ENCODE measurements at regions not wholly inside any gene's neighbourhood (a gene's known extent, or its start where the extent isn't known, plus 50 kb on each side); places are given as distances from the start of the nearest gene placed in this dataset.

DNA sequence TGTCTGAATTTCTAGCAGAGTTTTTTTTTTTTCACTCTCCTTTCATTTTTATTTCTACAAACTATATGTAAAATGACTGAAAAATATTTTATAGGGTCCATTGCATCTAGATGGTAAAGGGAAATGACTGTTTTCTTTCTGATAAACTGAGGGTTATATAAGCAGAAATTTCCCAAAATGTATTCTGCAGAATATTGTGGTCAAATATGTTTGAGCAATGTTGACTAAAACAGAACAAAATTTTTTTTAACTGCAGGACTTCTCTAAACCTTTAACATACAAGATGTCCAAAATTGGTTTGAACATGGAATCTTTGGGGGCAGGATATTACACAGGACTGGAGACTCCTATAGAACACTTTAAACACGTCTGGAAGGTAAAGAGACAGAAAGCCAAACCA lies 190.5 kb downstream of the TOMM20 start:
- no peak for TF ChIP-seq YY1 (IDR thresholded peaks at IDR 0.05; ENCODE audit: low read depth)
- TF ChIP-seq USF1 (IDR thresholded peaks at IDR 0.05) = no peak
- TF ChIP-seq CEBPB (IDR thresholded peaks at IDR 0.05) = no peak
- TF ChIP-seq TAF1 (IDR thresholded peaks at IDR 0.05; ENCODE audit: low read depth) = no peak
- TF ChIP-seq RAD21 (IDR thresholded peaks at IDR 0.05; ENCODE audit: low read depth) = no peak
- TF ChIP-seq, protein P1, sequence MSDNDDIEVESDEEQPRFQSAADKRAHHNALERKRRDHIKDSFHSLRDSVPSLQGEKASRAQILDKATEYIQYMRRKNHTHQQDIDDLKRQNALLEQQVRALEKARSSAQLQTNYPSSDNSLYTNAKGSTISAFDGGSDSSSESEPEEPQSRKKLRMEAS (IDR thresholded peaks at IDR 0.05) = no peak
- no peak for TF ChIP-seq EP300 (IDR thresholded peaks at IDR 0.05; ENCODE audit: borderline replicate concordance)
- TF ChIP-seq TEAD4 (IDR thresholded peaks at IDR 0.05) = no peak
- TF ChIP-seq NFIC (IDR thresholded peaks at IDR 0.05) = no peak
- TF ChIP-seq, protein P2, sequence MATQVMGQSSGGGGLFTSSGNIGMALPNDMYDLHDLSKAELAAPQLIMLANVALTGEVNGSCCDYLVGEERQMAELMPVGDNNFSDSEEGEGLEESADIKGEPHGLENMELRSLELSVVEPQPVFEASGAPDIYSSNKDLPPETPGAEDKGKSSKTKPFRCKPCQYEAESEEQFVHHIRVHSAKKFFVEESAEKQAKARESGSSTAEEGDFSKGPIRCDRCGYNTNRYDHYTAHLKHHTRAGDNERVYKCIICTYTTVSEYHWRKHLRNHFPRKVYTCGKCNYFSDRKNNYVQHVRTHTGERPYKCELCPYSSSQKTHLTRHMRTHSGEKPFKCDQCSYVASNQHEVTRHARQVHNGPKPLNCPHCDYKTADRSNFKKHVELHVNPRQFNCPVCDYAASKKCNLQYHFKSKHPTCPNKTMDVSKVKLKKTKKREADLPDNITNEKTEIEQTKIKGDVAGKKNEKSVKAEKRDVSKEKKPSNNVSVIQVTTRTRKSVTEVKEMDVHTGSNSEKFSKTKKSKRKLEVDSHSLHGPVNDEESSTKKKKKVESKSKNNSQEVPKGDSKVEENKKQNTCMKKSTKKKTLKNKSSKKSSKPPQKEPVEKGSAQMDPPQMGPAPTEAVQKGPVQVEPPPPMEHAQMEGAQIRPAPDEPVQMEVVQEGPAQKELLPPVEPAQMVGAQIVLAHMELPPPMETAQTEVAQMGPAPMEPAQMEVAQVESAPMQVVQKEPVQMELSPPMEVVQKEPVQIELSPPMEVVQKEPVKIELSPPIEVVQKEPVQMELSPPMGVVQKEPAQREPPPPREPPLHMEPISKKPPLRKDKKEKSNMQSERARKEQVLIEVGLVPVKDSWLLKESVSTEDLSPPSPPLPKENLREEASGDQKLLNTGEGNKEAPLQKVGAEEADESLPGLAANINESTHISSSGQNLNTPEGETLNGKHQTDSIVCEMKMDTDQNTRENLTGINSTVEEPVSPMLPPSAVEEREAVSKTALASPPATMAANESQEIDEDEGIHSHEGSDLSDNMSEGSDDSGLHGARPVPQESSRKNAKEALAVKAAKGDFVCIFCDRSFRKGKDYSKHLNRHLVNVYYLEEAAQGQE (IDR thresholded peaks at IDR 0.05; ENCODE audit: low read depth) = no peak
- TF ChIP-seq TCF12 (IDR thresholded peaks at IDR 0.05; ENCODE audit: low read depth) = no peak
- no peak for TF ChIP-seq CREB1 (IDR thresholded peaks at IDR 0.05; ENCODE audit: low read depth)
- no peak for TF ChIP-seq EGR1 (IDR thresholded peaks at IDR 0.05)
- TF ChIP-seq FOXM1 (IDR thresholded peaks at IDR 0.05; ENCODE audit: borderline replicate concordance, low read depth) = no peak
- TF ChIP-seq ZBTB7A (IDR thresholded peaks at IDR 0.05; ENCODE audit: low read depth) = no peak

- TF ChIP-seq TEAD4 (IDR thresholded peaks at IDR 0.05) (no peak), CREB1 (IDR thresholded peaks at IDR 0.05; ENCODE audit: low read depth) (no peak)
These were observed 191.8 kb downstream of the TOMM20 start for GRCh38 chr1:234936612-234937389.

- TF ChIP-seq CREB1 (IDR thresholded peaks at IDR 0.05; ENCODE audit: low read depth) (no peak), CEBPB (IDR thresholded peaks at IDR 0.05) (no peak), RAD21 (IDR thresholded peaks at IDR 0.05; ENCODE audit: low read depth) (no peak), YY1 (IDR thresholded peaks at IDR 0.05; ENCODE audit: low read depth) (no peak), ZBTB7A (IDR thresholded peaks at IDR 0.05; ENCODE audit: low read depth) (no peak), NFIC (IDR thresholded peaks at IDR 0.05) (no peak), TCF12 (IDR thresholded peaks at IDR 0.05; ENCODE audit: low read depth) (no peak)
These were observed 194.0 kb downstream of the TOMM20 start for GRCh38 chr1:234934611-234935033.

DNA sequence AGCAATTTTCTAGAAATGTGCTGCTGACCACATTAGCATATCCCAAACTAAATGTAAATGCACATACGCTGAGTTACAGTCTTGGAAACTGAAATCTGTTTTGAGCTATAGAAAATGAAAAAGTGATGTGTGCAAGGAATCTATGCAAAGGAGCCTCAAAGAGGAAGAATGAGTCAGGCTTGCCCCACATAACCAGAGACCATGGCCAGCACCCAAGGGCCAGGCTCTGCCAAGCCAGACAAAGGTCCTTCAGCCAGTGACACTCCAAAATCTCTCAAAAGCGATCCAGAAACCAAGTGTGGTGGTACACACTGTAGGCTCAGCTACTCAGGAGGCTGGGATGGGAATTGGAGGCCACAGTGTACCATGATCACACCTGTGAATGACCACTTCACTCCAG lies 195.2 kb downstream of the TOMM20 start:
- no peak for TF ChIP-seq EGR1 (IDR thresholded peaks at IDR 0.05)
- TF ChIP-seq NFIC (IDR thresholded peaks at IDR 0.05) = no peak
- no peak for TF ChIP-seq CREB1 (IDR thresholded peaks at IDR 0.05; ENCODE audit: low read depth)
- TF ChIP-seq, protein P1 (IDR thresholded peaks at IDR 0.05) = no peak
- no peak for TF ChIP-seq FOXM1 (IDR thresholded peaks at IDR 0.05; ENCODE audit: borderline replicate concordance, low read depth)
- TF ChIP-seq EP300 (IDR thresholded peaks at IDR 0.05; ENCODE audit: borderline replicate concordance) = no peak
- TF ChIP-seq USF1 (IDR thresholded peaks at IDR 0.05) = no peak
- TF ChIP-seq, protein P2 (IDR thresholded peaks at IDR 0.05; ENCODE audit: low read depth) = no peak; the same call in 1 of the 2 replicates

DNA sequence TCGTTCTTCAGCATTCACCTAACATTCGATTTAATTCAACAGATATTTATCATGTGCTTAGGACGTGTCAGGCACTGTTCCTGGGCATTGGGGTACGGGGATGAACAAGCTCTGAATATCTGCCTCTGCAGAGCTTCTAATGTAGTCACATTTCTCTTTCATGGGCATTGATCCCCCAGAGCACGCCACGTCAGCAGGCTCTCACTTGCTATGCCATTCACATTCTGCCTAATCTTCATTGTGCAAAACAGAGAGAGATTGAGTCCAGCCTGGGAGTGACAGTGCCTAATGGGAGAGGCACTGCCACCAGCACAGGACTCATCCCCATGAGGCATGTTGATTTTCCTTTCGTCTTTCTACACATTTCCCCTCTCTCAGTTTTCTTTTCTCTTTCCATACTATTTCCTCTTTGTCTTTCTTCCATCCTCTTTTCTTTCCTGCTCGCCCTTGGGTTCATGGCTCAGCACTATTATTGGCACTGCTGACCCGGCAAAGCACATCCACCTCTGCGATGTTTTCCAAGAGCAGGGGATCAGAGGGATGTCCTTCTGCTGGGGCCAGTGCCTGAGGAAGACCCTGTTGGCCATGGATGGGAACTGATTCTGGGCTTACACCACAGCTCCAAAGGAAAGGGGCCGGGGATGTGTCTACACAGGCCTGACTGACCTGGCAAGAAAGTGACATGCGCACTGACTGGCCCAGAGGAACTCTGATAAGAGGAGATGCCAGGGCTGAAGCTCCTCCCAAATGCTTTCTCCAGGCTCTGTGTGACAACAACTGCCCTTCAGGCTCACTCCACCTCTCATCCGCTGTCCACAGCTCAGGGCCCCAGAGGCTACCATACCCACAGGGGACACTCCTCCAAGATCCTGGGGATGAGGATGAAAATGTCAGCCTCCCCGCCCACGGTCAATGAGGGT lies 195.9 kb downstream of the TOMM20 start:
- TF ChIP-seq, protein P2 (IDR thresholded peaks at IDR 0.05; ENCODE audit: low read depth) = no peak
- no peak for TF ChIP-seq USF1 (IDR thresholded peaks at IDR 0.05)
- no peak for TF ChIP-seq ZBTB7A (IDR thresholded peaks at IDR 0.05; ENCODE audit: low read depth)
- TF ChIP-seq TAF1 (IDR thresholded peaks at IDR 0.05; ENCODE audit: low read depth) = no peak
- no peak for TF ChIP-seq FOXM1 (IDR thresholded peaks at IDR 0.05; ENCODE audit: borderline replicate concordance, low read depth)
- TF ChIP-seq EGR1 (IDR thresholded peaks at IDR 0.05) = no peak
- TF ChIP-seq EP300 (IDR thresholded peaks at IDR 0.05; ENCODE audit: borderline replicate concordance) = no peak
- TF ChIP-seq YY1 (IDR thresholded peaks at IDR 0.05; ENCODE audit: low read depth) = no peak
